ENCODE measurements at regions not wholly inside any gene's neighbourhood (a gene's known extent, or its start where the extent isn't known, plus 50 kb on each side); places are given as distances from the start of the nearest gene placed in this dataset.

DNA sequence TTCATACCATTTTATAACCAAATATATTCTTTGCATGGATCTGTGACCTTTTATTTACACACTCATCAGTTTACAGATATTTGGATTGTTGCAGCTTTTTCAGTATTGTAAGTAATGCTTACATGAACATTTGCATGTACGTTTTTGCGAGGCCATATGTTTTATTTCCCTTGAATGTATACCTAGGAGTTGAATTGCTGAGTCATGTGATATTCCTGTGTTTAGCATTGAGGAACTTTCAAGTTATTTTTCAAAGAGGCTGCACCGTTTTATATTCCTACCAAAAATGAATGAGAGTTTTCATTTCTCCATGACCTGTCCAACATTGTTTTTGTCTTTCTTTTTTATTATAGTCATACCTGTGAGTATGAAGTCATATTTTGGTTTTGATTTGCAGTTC lies 392.1 kb downstream of the CNTNAP4 start:
- TF ChIP-seq YY1 (IDR thresholded peaks at IDR 0.05; ENCODE audit: insufficient read depth, insufficient read length) (no peak), ZNF274 (IDR thresholded peaks at IDR 0.05; ENCODE audit: low read depth, low read length) (no peak)
